ENCODE measurements at regions not wholly inside any gene's neighbourhood (a gene's known extent, or its start where the extent isn't known, plus 50 kb on each side); places are given as distances from the start of the nearest gene placed in this dataset.

- TF ChIP-seq, protein P1, sequence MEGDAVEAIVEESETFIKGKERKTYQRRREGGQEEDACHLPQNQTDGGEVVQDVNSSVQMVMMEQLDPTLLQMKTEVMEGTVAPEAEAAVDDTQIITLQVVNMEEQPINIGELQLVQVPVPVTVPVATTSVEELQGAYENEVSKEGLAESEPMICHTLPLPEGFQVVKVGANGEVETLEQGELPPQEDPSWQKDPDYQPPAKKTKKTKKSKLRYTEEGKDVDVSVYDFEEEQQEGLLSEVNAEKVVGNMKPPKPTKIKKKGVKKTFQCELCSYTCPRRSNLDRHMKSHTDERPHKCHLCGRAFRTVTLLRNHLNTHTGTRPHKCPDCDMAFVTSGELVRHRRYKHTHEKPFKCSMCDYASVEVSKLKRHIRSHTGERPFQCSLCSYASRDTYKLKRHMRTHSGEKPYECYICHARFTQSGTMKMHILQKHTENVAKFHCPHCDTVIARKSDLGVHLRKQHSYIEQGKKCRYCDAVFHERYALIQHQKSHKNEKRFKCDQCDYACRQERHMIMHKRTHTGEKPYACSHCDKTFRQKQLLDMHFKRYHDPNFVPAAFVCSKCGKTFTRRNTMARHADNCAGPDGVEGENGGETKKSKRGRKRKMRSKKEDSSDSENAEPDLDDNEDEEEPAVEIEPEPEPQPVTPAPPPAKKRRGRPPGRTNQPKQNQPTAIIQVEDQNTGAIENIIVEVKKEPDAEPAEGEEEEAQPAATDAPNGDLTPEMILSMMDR (IDR thresholded peaks at IDR 0.05; ENCODE audit: low read depth, low read length), result no peak
- TF ChIP-seq EZH2phosphoT487 (IDR thresholded peaks at IDR 0.05; ENCODE audit: low read depth), result no peak
Measured at GRCh38 chr10:128907155-128907941, 559.7 kb upstream of the MGMT start.

All from OCI-LY3 (cell line).